ENCODE measurements at regions not wholly inside any gene's neighbourhood (a gene's known extent, or its start where the extent isn't known, plus 50 kb on each side); places are given as distances from the start of the nearest gene placed in this dataset.

GRCh38 chr4:57866468-57867171 is 756.4 kb upstream of the IGFBP7 start:
- Histone ChIP-seq H4K20me1 (replicated peaks; ENCODE audit: insufficient read depth) (no peaks in the 10 kb centered on the region), H3F3A (replicated peaks; ENCODE audit: low read depth) (no peaks in the 10 kb centered on the region), H3K27ac (ENCODE audit: low read depth) (no peak overlapping the region), H3K4me3 (no peak overlapping the region), H3K79me2 (replicated peaks; ENCODE audit: insufficient read depth) (no peaks in the 10 kb centered on the region), H3K9me2 (ENCODE audit: insufficient read depth) (no peaks in the 10 kb centered on the region), H3K27me3 (ENCODE audit: insufficient read depth) (no peaks in the 10 kb centered on the region), H3K4me1 (ENCODE audit: insufficient read depth) (no peaks in the 10 kb centered on the region), H3K4me2 (no peak overlapping the region), H3K36me3 (ENCODE audit: insufficient read depth) (no peaks in the 10 kb centered on the region), H2AFZ (no peak overlapping the region)
- H3K36me3 Mint-ChIP-seq (ENCODE audit: low read depth) = no peaks in the 10 kb centered on the region
- H3K27me3 Mint-ChIP-seq (ENCODE audit: insufficient read depth, low read depth, poor library complexity) = no peaks in the 10 kb centered on the region
- no peak overlapping the region for H3K4me3 Mint-ChIP-seq
- ATAC-seq (no peak), DNase-seq (ENCODE audit: low spot score) (no peak)
- H3K9me3 Mint-ChIP-seq = no peaks in the 10 kb centered on the region
- H3K4me1 Mint-ChIP-seq = no peaks in the 10 kb centered on the region
- TF ChIP-seq STAT1 (IDR thresholded peaks at IDR 0.05; ENCODE audit: unreplicated experiment) = no peak
- TF ChIP-seq EZH2phosphoT487 (IDR thresholded peaks at IDR 0.05; ENCODE audit: unreplicated experiment) = no peak
- no peak for TF ChIP-seq POLR2AphosphoS5 (IDR thresholded peaks at IDR 0.05; ENCODE audit: low read depth)
- H3K27ac Mint-ChIP-seq = no peak overlapping the region

GRCh38 chr4:57865264-57865663 is 755.1 kb upstream of the IGFBP7 start:
- Mint-ChIP-seq H3K4me3 (no peak overlapping the region), H3K9me3 (no peaks in the 10 kb centered on the region), H3K27me3 (ENCODE audit: insufficient read depth, low read depth, poor library complexity) (peaks cover under 1% of the 10 kb centered on the region), H3K27ac (peak overlapping the region; percentile 8; the same call in 1 of the 2 replicates), H3K4me1 (no peaks in the 10 kb centered on the region), H3K36me3 (ENCODE audit: low read depth) (no peaks in the 10 kb centered on the region)
- Histone ChIP-seq H3K27ac (ENCODE audit: low read depth) (no peak overlapping the region), H3K4me2 (no peak overlapping the region), H3K4me1 (ENCODE audit: insufficient read depth) (no peaks in the 10 kb centered on the region), H3K4me3 (no peak overlapping the region), H3K36me3 (ENCODE audit: insufficient read depth) (no peaks in the 10 kb centered on the region), H4K20me1 (replicated peaks; ENCODE audit: insufficient read depth) (no peaks in the 10 kb centered on the region), H3K9me2 (ENCODE audit: insufficient read depth) (no peaks in the 10 kb centered on the region), H3K79me2 (replicated peaks; ENCODE audit: insufficient read depth) (no peaks in the 10 kb centered on the region), H2AFZ (no peak overlapping the region), H3F3A (replicated peaks; ENCODE audit: low read depth) (no peaks in the 10 kb centered on the region), H3K27me3 (ENCODE audit: insufficient read depth) (no peaks in the 10 kb centered on the region)
- ATAC-seq (no peak), DNase-seq (ENCODE audit: low spot score) (no peak)
- no peak for TF ChIP-seq ZNF114 (CRISPR knock-in tag; IDR thresholded peaks at IDR 0.05)
- TF ChIP-seq, protein P1, sequence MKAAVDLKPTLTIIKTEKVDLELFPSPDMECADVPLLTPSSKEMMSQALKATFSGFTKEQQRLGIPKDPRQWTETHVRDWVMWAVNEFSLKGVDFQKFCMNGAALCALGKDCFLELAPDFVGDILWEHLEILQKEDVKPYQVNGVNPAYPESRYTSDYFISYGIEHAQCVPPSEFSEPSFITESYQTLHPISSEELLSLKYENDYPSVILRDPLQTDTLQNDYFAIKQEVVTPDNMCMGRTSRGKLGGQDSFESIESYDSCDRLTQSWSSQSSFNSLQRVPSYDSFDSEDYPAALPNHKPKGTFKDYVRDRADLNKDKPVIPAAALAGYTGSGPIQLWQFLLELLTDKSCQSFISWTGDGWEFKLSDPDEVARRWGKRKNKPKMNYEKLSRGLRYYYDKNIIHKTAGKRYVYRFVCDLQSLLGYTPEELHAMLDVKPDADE (IDR thresholded peaks at IDR 0.05) = no peak
- no peak for TF ChIP-seq POLR2AphosphoS5 (IDR thresholded peaks at IDR 0.05; ENCODE audit: low read depth)
- no peak for TF ChIP-seq EZH2 (IDR thresholded peaks at IDR 0.05; ENCODE audit: low read depth, unreplicated experiment)
- no peak for TF ChIP-seq STAT1 (IDR thresholded peaks at IDR 0.05; ENCODE audit: unreplicated experiment)
- TF ChIP-seq, protein P2, sequence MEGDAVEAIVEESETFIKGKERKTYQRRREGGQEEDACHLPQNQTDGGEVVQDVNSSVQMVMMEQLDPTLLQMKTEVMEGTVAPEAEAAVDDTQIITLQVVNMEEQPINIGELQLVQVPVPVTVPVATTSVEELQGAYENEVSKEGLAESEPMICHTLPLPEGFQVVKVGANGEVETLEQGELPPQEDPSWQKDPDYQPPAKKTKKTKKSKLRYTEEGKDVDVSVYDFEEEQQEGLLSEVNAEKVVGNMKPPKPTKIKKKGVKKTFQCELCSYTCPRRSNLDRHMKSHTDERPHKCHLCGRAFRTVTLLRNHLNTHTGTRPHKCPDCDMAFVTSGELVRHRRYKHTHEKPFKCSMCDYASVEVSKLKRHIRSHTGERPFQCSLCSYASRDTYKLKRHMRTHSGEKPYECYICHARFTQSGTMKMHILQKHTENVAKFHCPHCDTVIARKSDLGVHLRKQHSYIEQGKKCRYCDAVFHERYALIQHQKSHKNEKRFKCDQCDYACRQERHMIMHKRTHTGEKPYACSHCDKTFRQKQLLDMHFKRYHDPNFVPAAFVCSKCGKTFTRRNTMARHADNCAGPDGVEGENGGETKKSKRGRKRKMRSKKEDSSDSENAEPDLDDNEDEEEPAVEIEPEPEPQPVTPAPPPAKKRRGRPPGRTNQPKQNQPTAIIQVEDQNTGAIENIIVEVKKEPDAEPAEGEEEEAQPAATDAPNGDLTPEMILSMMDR (conservative IDR thresholded peaks at IDR 0.05; ENCODE audit: low read depth in 2 of 2) = no peak
- TF ChIP-seq NANOG (IDR thresholded peaks at IDR 0.05; ENCODE audit: borderline replicate concordance) = no peak
- no peak for TF ChIP-seq EZH2phosphoT487 (IDR thresholded peaks at IDR 0.05; ENCODE audit: unreplicated experiment)
- TF ChIP-seq CREB1 (CRISPR knock-in tag; IDR thresholded peaks at IDR 0.05; ENCODE audit: low read depth) = no peak
- TF ChIP-seq ZNF331 (CRISPR knock-in tag; IDR thresholded peaks at IDR 0.05; ENCODE audit: low read depth) = no peak
- no peak for TF ChIP-seq JUNB (IDR thresholded peaks at IDR 0.05; ENCODE audit: unreplicated experiment)
- TF ChIP-seq, protein P3, sequence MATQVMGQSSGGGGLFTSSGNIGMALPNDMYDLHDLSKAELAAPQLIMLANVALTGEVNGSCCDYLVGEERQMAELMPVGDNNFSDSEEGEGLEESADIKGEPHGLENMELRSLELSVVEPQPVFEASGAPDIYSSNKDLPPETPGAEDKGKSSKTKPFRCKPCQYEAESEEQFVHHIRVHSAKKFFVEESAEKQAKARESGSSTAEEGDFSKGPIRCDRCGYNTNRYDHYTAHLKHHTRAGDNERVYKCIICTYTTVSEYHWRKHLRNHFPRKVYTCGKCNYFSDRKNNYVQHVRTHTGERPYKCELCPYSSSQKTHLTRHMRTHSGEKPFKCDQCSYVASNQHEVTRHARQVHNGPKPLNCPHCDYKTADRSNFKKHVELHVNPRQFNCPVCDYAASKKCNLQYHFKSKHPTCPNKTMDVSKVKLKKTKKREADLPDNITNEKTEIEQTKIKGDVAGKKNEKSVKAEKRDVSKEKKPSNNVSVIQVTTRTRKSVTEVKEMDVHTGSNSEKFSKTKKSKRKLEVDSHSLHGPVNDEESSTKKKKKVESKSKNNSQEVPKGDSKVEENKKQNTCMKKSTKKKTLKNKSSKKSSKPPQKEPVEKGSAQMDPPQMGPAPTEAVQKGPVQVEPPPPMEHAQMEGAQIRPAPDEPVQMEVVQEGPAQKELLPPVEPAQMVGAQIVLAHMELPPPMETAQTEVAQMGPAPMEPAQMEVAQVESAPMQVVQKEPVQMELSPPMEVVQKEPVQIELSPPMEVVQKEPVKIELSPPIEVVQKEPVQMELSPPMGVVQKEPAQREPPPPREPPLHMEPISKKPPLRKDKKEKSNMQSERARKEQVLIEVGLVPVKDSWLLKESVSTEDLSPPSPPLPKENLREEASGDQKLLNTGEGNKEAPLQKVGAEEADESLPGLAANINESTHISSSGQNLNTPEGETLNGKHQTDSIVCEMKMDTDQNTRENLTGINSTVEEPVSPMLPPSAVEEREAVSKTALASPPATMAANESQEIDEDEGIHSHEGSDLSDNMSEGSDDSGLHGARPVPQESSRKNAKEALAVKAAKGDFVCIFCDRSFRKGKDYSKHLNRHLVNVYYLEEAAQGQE (IDR thresholded peaks at IDR 0.05; ENCODE audit: unreplicated experiment) = no peak

Measured in GM23338 (cell line).